Dendritic cell treated with granulocyte-macrophage colony-stimulating factor and Interleukin-4, amounts not matched to agents 40 ng/mL and 50 ng/mL, for 4 days (primary cell): ENCODE measurements at regions not wholly inside any gene's neighbourhood (a gene's known extent, or its start where the extent isn't known, plus 50 kb on each side); places are given as distances from the start of the nearest gene placed in this dataset.

Experiments used
- H3K27ac Mint-ChIP-seq: one replicate; pipeline ENCODE4 v1.8.0; 2022; ENCODE audit warnings: mild to moderate bottlenecking, mixed read lengths
- H3K27me3 Mint-ChIP-seq: one replicate; pipeline ENCODE4 v1.8.0; 2022; ENCODE audit warnings: mild to moderate bottlenecking, mixed read lengths
- H3K36me3 Mint-ChIP-seq: one replicate; pipeline ENCODE4 v1.8.0; 2022; ENCODE audit warnings: low read depth, mixed read lengths
- H3K4me1 Mint-ChIP-seq: one replicate; pipeline ENCODE4 v1.8.0; 2022; ENCODE audit warnings: low read depth, mixed read lengths
- H3K4me3 Mint-ChIP-seq: one replicate; pipeline ENCODE4 v1.8.0; 2022; ENCODE audit warnings: mild to moderate bottlenecking, moderate library complexity, mixed read lengths
- H3K9me3 Mint-ChIP-seq: one replicate; pipeline ENCODE4 v1.8.0; 2022; ENCODE audit warnings: mixed read lengths
- intact Hi-C: fragments of 100-400 bp; cut with micrococcal nuclease; formaldehyde crosslinking; loops from one replicate; pipeline ENCODE4 v1.15.0; 2022

- H3K4me3 Mint-ChIP-seq, result no peak overlapping the region
- H3K9me3 Mint-ChIP-seq, result peaks cover 9% of the 10 kb centered on the region
- H3K27ac Mint-ChIP-seq, result no peak overlapping the region
- H3K27me3 Mint-ChIP-seq, result no peaks in the 10 kb centered on the region
- no peaks in the 10 kb centered on the region for H3K36me3 Mint-ChIP-seq
- intact Hi-C loops, result no loop called here
- no peaks in the 10 kb centered on the region for H3K4me1 Mint-ChIP-seq
Observed at GRCh38 chr9:106405871-106406435, 457.0 kb upstream of the ZNF462 start.

DNA sequence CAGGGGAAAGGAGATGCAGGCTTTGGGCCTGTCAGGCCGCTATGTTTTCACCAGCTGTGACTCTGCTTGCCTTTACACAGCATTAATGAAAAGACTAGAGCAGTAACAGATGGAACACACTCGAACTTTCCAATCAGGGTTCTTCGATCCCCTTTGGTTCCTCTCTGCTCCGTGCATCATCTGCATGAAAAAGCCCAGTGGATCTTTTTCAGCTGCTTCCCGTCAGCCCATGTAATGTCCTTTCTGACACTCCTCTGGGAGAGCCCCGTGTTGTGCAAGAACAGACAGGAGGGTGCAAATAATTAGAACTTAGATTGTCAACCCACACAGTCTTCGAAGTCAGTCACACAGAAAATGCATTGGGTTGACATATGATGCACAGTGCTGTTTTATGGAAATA lies 448.9 kb upstream of the ZNF462 start:
- intact Hi-C loops, result no loop called here
- Mint-ChIP-seq H3K4me3 (no peak overlapping the region), H3K27me3 (no peaks in the 10 kb centered on the region), H3K9me3 (peaks cover 11% of the 10 kb centered on the region), H3K36me3 (no peaks in the 10 kb centered on the region), H3K27ac (no peak overlapping the region), H3K4me1 (no peaks in the 10 kb centered on the region)

DNA sequence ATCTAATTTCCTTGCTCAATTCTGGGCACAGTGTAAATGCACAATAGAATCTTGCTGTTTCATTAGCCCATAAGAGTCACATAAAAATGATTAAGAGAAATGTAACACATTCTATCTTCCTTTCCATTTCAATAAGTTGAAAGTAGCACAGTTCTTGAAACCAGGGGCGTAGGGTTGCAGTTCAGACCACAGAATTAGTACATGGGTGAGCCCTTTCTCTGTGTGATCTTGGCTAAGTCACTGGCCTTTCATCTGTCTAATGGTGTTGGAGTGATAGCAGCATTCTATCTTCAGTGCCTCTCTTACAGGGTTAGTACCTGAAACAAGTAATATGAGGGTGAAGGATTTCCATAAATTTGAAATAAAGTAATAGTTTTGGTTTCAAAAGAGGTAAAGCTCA lies 445.3 kb upstream of the ZNF462 start:
- Mint-ChIP-seq H3K4me3 (no peak overlapping the region), H3K27me3 (no peaks in the 10 kb centered on the region), H3K4me1 (no peaks in the 10 kb centered on the region), H3K27ac (no peak overlapping the region), H3K9me3 (peaks cover 9% of the 10 kb centered on the region), H3K36me3 (no peaks in the 10 kb centered on the region)
- intact Hi-C loops, result no loop called here

GRCh38 chr9:106419829-106420228 lies 443.1 kb upstream of the ZNF462 start:
- Mint-ChIP-seq H3K27me3 (no peaks in the 10 kb centered on the region), H3K27ac (no peak overlapping the region), H3K9me3 (peaks cover 9% of the 10 kb centered on the region), H3K4me1 (no peaks in the 10 kb centered on the region), H3K36me3 (no peaks in the 10 kb centered on the region), H3K4me3 (no peak overlapping the region)
- intact Hi-C loops, result no loop called here

DNA sequence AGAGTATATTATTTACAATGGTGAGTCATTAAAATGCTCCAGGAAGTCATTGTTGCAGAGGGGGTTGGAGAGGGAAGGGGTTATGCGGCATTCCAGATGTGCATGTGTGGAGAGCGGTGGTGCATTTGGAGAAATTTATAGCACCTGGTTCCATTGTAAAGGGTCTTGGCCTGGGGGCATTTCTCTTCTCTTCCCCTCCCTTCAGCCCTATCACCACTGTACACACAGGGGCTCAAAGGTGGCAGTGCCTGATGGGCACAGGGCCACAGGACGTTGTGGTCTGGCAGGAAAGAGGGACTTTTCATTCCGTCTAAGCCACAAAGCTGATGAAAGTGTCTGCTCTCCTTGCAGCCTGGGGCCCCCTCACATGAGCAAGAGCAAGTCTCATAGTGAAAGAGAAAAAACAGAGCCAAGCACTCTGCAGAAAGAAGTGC lies 442.4 kb upstream of the ZNF462 start:
- H3K36me3 Mint-ChIP-seq, result no peaks in the 10 kb centered on the region
- no peaks in the 10 kb centered on the region for H3K4me1 Mint-ChIP-seq
- H3K4me3 Mint-ChIP-seq, result no peak overlapping the region
- intact Hi-C loops, result no loop called here
- no peak overlapping the region for H3K27ac Mint-ChIP-seq
- H3K27me3 Mint-ChIP-seq, result no peaks in the 10 kb centered on the region
- H3K9me3 Mint-ChIP-seq, result peaks cover 8% of the 10 kb centered on the region

DNA sequence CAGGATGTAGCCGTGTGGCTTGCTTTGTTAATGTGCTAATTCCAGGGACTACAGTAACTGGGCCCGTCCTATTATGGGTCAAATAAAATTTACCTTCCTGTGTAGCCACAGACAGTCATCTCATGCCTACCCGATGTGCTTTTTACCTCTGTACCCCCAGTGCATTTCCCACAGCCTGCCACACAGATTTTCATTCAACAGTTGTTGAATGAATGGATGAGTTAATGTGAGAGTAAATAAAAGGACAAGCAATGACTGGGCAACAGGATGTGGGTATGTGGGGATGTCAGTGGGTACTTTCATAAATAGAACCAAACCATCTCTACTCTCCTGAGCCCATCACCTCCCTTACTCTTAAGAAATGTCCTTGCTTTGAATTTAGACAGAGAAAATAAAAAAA lies 441.2 kb upstream of the ZNF462 start:
- Mint-ChIP-seq H3K9me3 (no peaks in the 10 kb centered on the region), H3K4me3 (no peak overlapping the region), H3K27me3 (no peaks in the 10 kb centered on the region), H3K36me3 (no peaks in the 10 kb centered on the region), H3K27ac (no peak overlapping the region), H3K4me1 (no peaks in the 10 kb centered on the region)
- intact Hi-C loops, result no loop called here

DNA sequence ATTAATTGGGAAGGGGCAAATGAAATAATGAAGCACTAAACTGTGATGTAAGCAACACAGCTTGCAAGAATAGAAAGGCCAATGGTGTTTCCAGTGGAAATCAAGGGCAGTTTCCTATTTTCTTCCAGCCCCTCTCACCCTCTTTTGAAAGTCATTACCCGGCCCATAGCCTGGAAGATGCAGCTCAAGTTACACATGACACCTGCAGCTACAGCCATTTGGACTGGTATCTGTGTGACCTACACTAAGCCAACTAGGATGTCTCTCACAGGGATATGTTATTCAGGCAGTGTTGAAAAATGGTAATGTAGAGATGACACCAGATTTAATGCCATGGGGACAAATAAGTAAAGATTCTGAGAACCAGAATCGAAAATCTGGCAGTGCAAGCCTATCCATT lies 439.4 kb upstream of the ZNF462 start:
- Mint-ChIP-seq H3K4me3 (no peak overlapping the region), H3K27ac (no peak overlapping the region), H3K9me3 (no peaks in the 10 kb centered on the region), H3K27me3 (no peaks in the 10 kb centered on the region), H3K4me1 (no peaks in the 10 kb centered on the region), H3K36me3 (no peaks in the 10 kb centered on the region)
- intact Hi-C loops, result no loop called here

DNA sequence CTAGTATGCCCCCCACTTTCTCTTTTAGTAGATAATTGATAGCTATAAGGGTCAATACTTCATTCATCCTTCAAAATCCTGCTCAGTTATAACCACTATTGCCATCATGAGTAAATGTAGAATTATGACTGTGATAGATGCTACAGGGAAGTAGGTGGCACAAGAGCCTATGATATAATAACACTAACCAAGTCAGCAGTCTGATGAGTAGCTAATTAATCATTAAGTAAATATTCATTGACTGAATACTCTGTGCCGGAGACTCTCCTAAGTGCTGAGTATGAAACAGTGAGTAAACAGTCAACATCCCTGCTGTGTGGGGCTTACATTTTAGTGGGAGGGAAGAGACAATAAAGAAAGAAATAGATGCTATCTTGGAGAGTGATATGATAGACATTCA lies 430.3 kb upstream of the ZNF462 start:
- intact Hi-C loops, result no loop called here

DNA sequence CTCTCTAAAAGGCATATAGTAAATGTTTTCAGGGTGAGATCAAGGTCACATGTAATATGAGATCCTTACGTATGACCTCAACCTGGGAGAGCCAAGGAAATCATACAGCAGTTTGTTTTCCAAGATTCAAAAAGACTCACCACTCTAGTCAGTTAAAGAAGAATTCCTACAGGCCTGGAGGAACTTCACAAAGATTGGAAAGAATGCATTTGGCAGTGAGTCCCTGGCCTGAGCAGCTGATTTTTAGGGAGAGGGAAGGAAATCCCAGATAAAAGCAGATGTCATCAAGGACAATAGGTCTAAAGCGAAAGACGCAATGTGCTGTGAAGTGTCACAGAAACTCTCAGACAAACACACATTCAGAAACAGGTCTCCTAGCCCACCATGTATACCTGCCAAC lies 424.0 kb upstream of the ZNF462 start:
- Mint-ChIP-seq H3K27me3 (no peaks in the 10 kb centered on the region), H3K27ac (no peak overlapping the region), H3K4me1 (peaks cover 5% of the 10 kb centered on the region)

More for the DNA sequence above, 430.3 kb upstream of the ZNF462 start:
- Mint-ChIP-seq H3K36me3 (no peaks in the 10 kb centered on the region), H3K9me3 (no peaks in the 10 kb centered on the region), H3K27ac (no peak overlapping the region), H3K4me1 (no peaks in the 10 kb centered on the region), H3K4me3 (no peak overlapping the region), H3K27me3 (no peaks in the 10 kb centered on the region)

GRCh38 chr9:106441283-106441682 lies 421.7 kb upstream of the ZNF462 start:
- Mint-ChIP-seq H3K9me3 (peaks cover 17% of the 10 kb centered on the region), H3K4me3 (no peak overlapping the region)

More for the DNA sequence above, 424.0 kb upstream of the ZNF462 start:
- peaks cover 17% of the 10 kb centered on the region for H3K9me3 Mint-ChIP-seq
- no peak overlapping the region for H3K4me3 Mint-ChIP-seq
- no peaks in the 10 kb centered on the region for H3K36me3 Mint-ChIP-seq
- intact Hi-C loops, result no loop called here

GRCh38 chr9:106443520-106443919 lies 419.4 kb upstream of the ZNF462 start:
- no peaks in the 10 kb centered on the region for H3K36me3 Mint-ChIP-seq
- no peak overlapping the region for H3K27ac Mint-ChIP-seq
- intact Hi-C loops, result no loop called here
- no peak overlapping the region for H3K4me3 Mint-ChIP-seq
- H3K9me3 Mint-ChIP-seq, result peaks cover 17% of the 10 kb centered on the region
- peaks cover 5% of the 10 kb centered on the region for H3K4me1 Mint-ChIP-seq
- H3K27me3 Mint-ChIP-seq, result no peaks in the 10 kb centered on the region

More at GRCh38 chr9:106441283-106441682, 421.7 kb upstream of the ZNF462 start:
- Mint-ChIP-seq H3K4me1 (peaks cover 5% of the 10 kb centered on the region), H3K27ac (no peak overlapping the region), H3K27me3 (no peaks in the 10 kb centered on the region), H3K36me3 (no peaks in the 10 kb centered on the region)
- intact Hi-C loops, result no loop called here

DNA sequence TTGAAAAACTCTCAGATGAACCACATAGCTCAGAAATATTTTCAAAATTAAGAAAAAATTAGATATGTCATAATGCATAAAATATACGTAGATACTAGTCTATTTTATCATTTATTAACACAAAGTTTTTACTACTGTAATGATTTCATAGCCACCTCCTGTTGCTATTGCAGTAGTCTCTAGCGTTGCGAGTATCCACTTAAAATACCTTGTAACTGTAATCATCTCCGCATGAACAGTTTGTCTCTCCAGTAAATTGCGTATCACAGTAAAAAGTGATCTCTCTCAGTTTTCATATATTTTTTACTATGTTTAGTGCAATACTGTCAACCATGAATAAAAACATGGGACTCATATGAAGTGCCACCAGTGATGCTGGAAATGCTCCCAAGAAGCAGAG lies 417.9 kb upstream of the ZNF462 start:
- no peaks in the 10 kb centered on the region for H3K27me3 Mint-ChIP-seq
- no peaks in the 10 kb centered on the region for H3K36me3 Mint-ChIP-seq
- H3K4me3 Mint-ChIP-seq, result no peak overlapping the region
- peaks cover 5% of the 10 kb centered on the region for H3K4me1 Mint-ChIP-seq
- intact Hi-C loops, result no loop called here
- H3K9me3 Mint-ChIP-seq, result peaks cover 17% of the 10 kb centered on the region
- H3K27ac Mint-ChIP-seq, result no peak overlapping the region

- intact Hi-C loops, result no loop called here
- no peaks in the 10 kb centered on the region for H3K36me3 Mint-ChIP-seq
- H3K4me1 Mint-ChIP-seq, result no peaks in the 10 kb centered on the region
- H3K9me3 Mint-ChIP-seq, result no peaks in the 10 kb centered on the region
- no peaks in the 10 kb centered on the region for H3K27me3 Mint-ChIP-seq
- no peak overlapping the region for H3K27ac Mint-ChIP-seq
- no peak overlapping the region for H3K4me3 Mint-ChIP-seq
Observed at GRCh38 chr9:106449336-106449927, 413.5 kb upstream of the ZNF462 start.

GRCh38 chr9:106450549-106450948 lies 412.4 kb upstream of the ZNF462 start:
- no peaks in the 10 kb centered on the region for H3K27me3 Mint-ChIP-seq
- H3K36me3 Mint-ChIP-seq, result no peaks in the 10 kb centered on the region
- H3K4me3 Mint-ChIP-seq, result no peak overlapping the region
- intact Hi-C loops, result no loop called here
- H3K4me1 Mint-ChIP-seq, result no peaks in the 10 kb centered on the region
- no peak overlapping the region for H3K27ac Mint-ChIP-seq
- H3K9me3 Mint-ChIP-seq, result no peaks in the 10 kb centered on the region

- Mint-ChIP-seq H3K4me1 (no peaks in the 10 kb centered on the region), H3K27ac (no peak overlapping the region), H3K27me3 (no peaks in the 10 kb centered on the region), H3K36me3 (no peaks in the 10 kb centered on the region), H3K9me3 (peaks cover 3% of the 10 kb centered on the region), H3K4me3 (no peak overlapping the region)
- intact Hi-C loops, result no loop called here
Observed at GRCh38 chr9:106451223-106451622, 411.7 kb upstream of the ZNF462 start.
